IMR-90 (cell line): ENCODE measurements at regions not wholly inside any gene's neighbourhood (a gene's known extent, or its start where the extent isn't known, plus 50 kb on each side); places are given as distances from the start of the nearest gene placed in this dataset.

Experiments used
- BHLHE40 ChIP-seq: fragments of 150-350 bp; IDR thresholded peaks from 2 replicates; pipeline ENCODE4 v1.6.1; 2016; ENCODE audit warnings: mild to moderate bottlenecking, low read depth, low read length
- CEBPB ChIP-seq: IDR thresholded peaks from 2 replicates; pipeline ENCODE4 v1.6.1; 2012; ENCODE audit warnings: low read depth, low read length, improper control_type of control experiment
- CHD1 ChIP-seq: IDR thresholded peaks from 2 replicates; pipeline ENCODE4 v1.6.1; 2012; ENCODE audit warnings: low read depth, low read length, improper control_type of control experiment
- CTCF ChIP-seq: conservative IDR thresholded peaks from 2 replicates; pipeline ENCODE4 v1.5.1; 2012; ENCODE audit warnings: mild to moderate bottlenecking, low read depth, low read length, improper control_type of control experiment
- FOS ChIP-seq: fragments of 150-350 bp; IDR thresholded peaks from 2 replicates; pipeline ENCODE4 v1.6.1; 2016; ENCODE audit warnings: low read depth, low read length
- MAFK ChIP-seq: IDR thresholded peaks from 2 replicates; pipeline ENCODE4 v1.6.1; 2012; ENCODE audit warnings: low read depth, low read length, improper control_type of control experiment
- MAZ ChIP-seq: IDR thresholded peaks from 2 replicates; pipeline ENCODE4 v1.6.1; 2012; ENCODE audit warnings: low read depth, mild to moderate bottlenecking, low read length, improper control_type of control experiment, moderate library complexity, borderline replicate concordance
- MXI1 ChIP-seq: IDR thresholded peaks from 2 replicates; pipeline ENCODE4 v1.6.1; 2012; ENCODE audit warnings: low read depth, mild to moderate bottlenecking, low read length, moderate library complexity, borderline replicate concordance
- POLR2A ChIP-seq: IDR thresholded peaks from 2 replicates; pipeline ENCODE4 v1.6.1; 2012; ENCODE audit warnings: mild to moderate bottlenecking, low read depth, low read length
- RAD21 ChIP-seq: IDR thresholded peaks from 2 replicates; pipeline ENCODE4 v1.6.1; 2012; ENCODE audit warnings: low read length, improper control_type of control experiment
- RCOR1 ChIP-seq: IDR thresholded peaks from 2 replicates; pipeline ENCODE4 v1.6.1; 2012; ENCODE audit warnings: mild to moderate bottlenecking, low read length, improper control_type of control experiment; ENCODE audit not compliant: insufficient replicate concordance
- RFX5 ChIP-seq: IDR thresholded peaks from 2 replicates; pipeline ENCODE4 v1.8.0; 2012; ENCODE audit warnings: low read depth, mild to moderate bottlenecking, low read length, moderate library complexity
- SMC3 ChIP-seq: fragments of 150-350 bp; IDR thresholded peaks from 2 replicates; pipeline ENCODE4 v1.6.1; 2016; ENCODE audit warnings: low read depth, mild to moderate bottlenecking, antibody characterized with exemption, low read length, moderate library complexity
- USF2 ChIP-seq: fragments of 150-350 bp; IDR thresholded peaks from 2 replicates; pipeline ENCODE4 v1.6.1; 2017; ENCODE audit warnings: mild to moderate bottlenecking, antibody characterized with exemption, low read length, low read depth

DNA sequence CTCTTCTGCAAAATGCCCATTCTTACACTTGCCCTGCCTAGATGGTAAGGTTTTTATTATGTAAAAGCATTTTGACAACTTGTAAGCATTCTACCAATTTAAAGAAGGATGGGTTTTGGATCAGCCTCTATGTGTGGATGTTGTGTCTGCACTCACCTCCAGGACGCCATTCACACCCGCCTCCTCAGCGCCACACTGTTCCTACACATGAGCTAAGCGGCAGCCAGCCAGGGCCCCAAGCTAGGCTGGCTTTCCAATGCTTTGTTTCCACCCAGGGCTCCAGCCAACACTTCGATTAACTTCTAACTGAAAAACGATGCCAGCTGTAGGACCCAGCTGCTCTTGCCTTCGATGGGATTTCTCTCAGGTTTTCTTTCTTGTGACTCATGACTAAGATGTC, 73.3 kb upstream of the FZD7 start:
- TF ChIP-seq RCOR1 (no peak), CTCF (no peak), POLR2A (no peak), CHD1 (no peak), MAFK (no peak), CEBPB (no peak), RAD21 (no peak), MXI1 (no peak), USF2 (no peak), BHLHE40 (no peak), RFX5 (no peak), MAZ (no peak), FOS (no peak), SMC3 (no peak)
